CD4-positive, alpha-beta T cell treated with Interferon gamma for 1 hour (primary cell): ENCODE measurements at regions not wholly inside any gene's neighbourhood (a gene's known extent, or its start where the extent isn't known, plus 50 kb on each side); places are given as distances from the start of the nearest gene placed in this dataset.

Experiments
- DNase-seq: peaks from one replicate; pipeline ENCODE4 v3.0.0-alpha.2; 2020

- DNase-seq = no peak
Observed at GRCh38 chr2:126990605-126991532, 92.2 kb downstream of the TEX51 start.

GRCh38 chr2:126994340-126994777 is 95.7 kb downstream of the TEX51 start:
- DNase-seq = no peak

- no peak for DNase-seq
Observed at GRCh38 chr2:126995621-126996377, 97.1 kb downstream of the TEX51 start.

- DNase-seq = no peak
Observed at GRCh38 chr2:126996378-126996699, 97.6 kb downstream of the TEX51 start.
